HG02610 (cell line): ENCODE measurements at regions not wholly inside any gene's neighbourhood (a gene's known extent, or its start where the extent isn't known, plus 50 kb on each side); places are given as distances from the start of the nearest gene placed in this dataset.
A peak's percentile ranks its signal among the peaks of the same experiment; 100 is the strongest.

Source experiments
- ATAC-seq: cut with Tn5 transposase; IDR thresholded peaks from one replicate; pipeline ENCODE4 v1.9.1; 2021; ENCODE audit warnings: mild to moderate bottlenecking, moderate library complexity; ENCODE audit not compliant: unreplicated experiment

- no peak for ATAC-seq
Measured at GRCh38 chr2:157125685-157126084, 131.8 kb upstream of the GALNT5 start.

- ATAC-seq = no peak
Measured at GRCh38 chr2:157127249-157128012, 130.1 kb upstream of the GALNT5 start.

GRCh38 chr2:157143901-157144300, 113.6 kb upstream of the GALNT5 start:
- no peak for ATAC-seq

- ATAC-seq = no peak
Measured at GRCh38 chr2:157149270-157149669, 108.2 kb upstream of the GALNT5 start.

GRCh38 chr2:157150747-157151146, 106.8 kb upstream of the GALNT5 start:
- ATAC-seq = peak; percentile 91

GRCh38 chr2:157152362-157152761, 105.1 kb upstream of the GALNT5 start:
- ATAC-seq = no peak

- ATAC-seq = no peak
Measured at GRCh38 chr2:157155992-157156391, 101.5 kb upstream of the GALNT5 start.

GRCh38 chr2:157158111-157158510, 99.4 kb upstream of the GALNT5 start:
- ATAC-seq = no peak

- ATAC-seq = no peak
Measured at GRCh38 chr2:157159221-157159934, 98.1 kb upstream of the GALNT5 start.

GRCh38 chr2:157160111-157160510, 97.4 kb upstream of the GALNT5 start:
- ATAC-seq = no peak

- ATAC-seq = no peak
Measured at GRCh38 chr2:157164370-157164769, 93.1 kb upstream of the GALNT5 start.

GRCh38 chr2:157164891-157165290, 92.6 kb upstream of the GALNT5 start:
- ATAC-seq = no peak

- no peak for ATAC-seq
Measured at GRCh38 chr2:157168501-157168900, 89.0 kb upstream of the GALNT5 start.

GRCh38 chr2:157169889-157170288, 87.6 kb upstream of the GALNT5 start:
- no peak for ATAC-seq

GRCh38 chr2:157170299-157170698, 87.2 kb upstream of the GALNT5 start:
- ATAC-seq = no peak

- no peak for ATAC-seq
Measured at GRCh38 chr2:157172239-157172638, 85.3 kb upstream of the GALNT5 start.

- ATAC-seq = no peak
Measured at GRCh38 chr2:157172866-157173578, 84.5 kb upstream of the GALNT5 start.

GRCh38 chr2:157173740-157174184, 83.7 kb upstream of the GALNT5 start:
- ATAC-seq = no peak

GRCh38 chr2:157174321-157174720, 83.2 kb upstream of the GALNT5 start:
- no peak for ATAC-seq

GRCh38 chr2:157176602-157177001, 80.9 kb upstream of the GALNT5 start:
- ATAC-seq = no peak

GRCh38 chr2:157178874-157179273, 78.6 kb upstream of the GALNT5 start:
- ATAC-seq = no peak
